WI38 (cell line): ENCODE measurements at regions not wholly inside any gene's neighbourhood (a gene's known extent, or its start where the extent isn't known, plus 50 kb on each side); places are given as distances from the start of the nearest gene placed in this dataset.

ENCODE experiments used
- H3K4me3 ChIP-seq: 2 replicates; pipeline ENCODE4 v1.5.1; 2011; ENCODE audit warnings: low read depth, mild to moderate bottlenecking, control low read depth, low read length
- CTCF ChIP-seq: IDR thresholded peaks from 2 replicates; pipeline ENCODE4 v1.5.1; 2012; ENCODE audit warnings: low read depth, mild to moderate bottlenecking, control low read depth, low read length

- H3K4me3 ChIP-seq, result no peak overlapping the region
- no peak for TF ChIP-seq CTCF
These were observed 225.5 kb upstream of the RBMS1 start for GRCh38 chr2:160719116-160719515.

- no peak for TF ChIP-seq CTCF
- H3K4me3 ChIP-seq, result no peak overlapping the region
These were observed 226.5 kb upstream of the RBMS1 start for GRCh38 chr2:160720098-160720497.

GRCh38 chr2:160721089-160722040 is 227.8 kb upstream of the RBMS1 start:
- H3K4me3 ChIP-seq, result no peak overlapping the region
- no peak for TF ChIP-seq CTCF

GRCh38 chr2:160726046-160726445 is 232.4 kb upstream of the RBMS1 start:
- TF ChIP-seq CTCF, result no peak
- H3K4me3 ChIP-seq, result no peak overlapping the region

GRCh38 chr2:160730296-160730995 is 236.8 kb upstream of the RBMS1 start:
- TF ChIP-seq CTCF, result no peak
- no peak overlapping the region for H3K4me3 ChIP-seq

GRCh38 chr2:160731415-160731814 is 237.8 kb upstream of the RBMS1 start:
- TF ChIP-seq CTCF, result no peak
- no peak overlapping the region for H3K4me3 ChIP-seq

- H3K4me3 ChIP-seq, result no peak overlapping the region
- TF ChIP-seq CTCF, result no peak
These were observed 238.2 kb upstream of the RBMS1 start for GRCh38 chr2:160731856-160732255.
